ENCODE measurements at regions not wholly inside any gene's neighbourhood (a gene's known extent, or its start where the extent isn't known, plus 50 kb on each side); places are given as distances from the start of the nearest gene placed in this dataset.
"Not testable (repeated sequence)": the region's sequence is repeated elsewhere in the genome, so short reads cannot be mapped to it uniquely, and the experiment has no call there.

- H3K4me3 ChIP-seq (ENCODE audit: low read depth, low read length); H3K36me3 ChIP-seq (ENCODE audit: control insufficient read depth, insufficient read depth, low read length); H3K4me1 ChIP-seq (ENCODE audit: control insufficient read depth, insufficient read depth, low read length, poor library complexity, severe bottlenecking); H3K4me1 Mint-ChIP-seq; H3K27ac ChIP-seq (ENCODE audit: insufficient read depth, low read length, poor library complexity, severe bottlenecking); H3K36me3 Mint-ChIP-seq; H3K9me3 ChIP-seq (ENCODE audit: control insufficient read depth in 2 of 2, low read length in 2 of 2); ATAC-seq (ENCODE audit: low read depth in 2 of 2): not testable (repeated sequence)
- Mint-ChIP-seq H3K27me3 (peaks cover 33% of the 10 kb centered on the region), H3K9me3 (peaks cover 0 to 15% (median 2%) of the 10 kb centered on the region in 7 donors), H3K4me3 (peak overlapping the region in 3 of 4 donors; percentile 65 to 78 (median 76)), H3K27ac (peak overlapping the region in 2 of 3 donors; percentile 49 to 50)
- DNase-seq = peak in 2 of 3 donors; percentile 26 to 28
- H3K27me3 ChIP-seq (ENCODE audit: control insufficient read depth, insufficient read depth, low read length) = peaks cover 11% of the 10 kb centered on the region
Measured at GRCh38 chr10:42177793-42178689, 460.3 kb downstream of the ZNF33B start.

GRCh38 chr10:42177077-42177792, 461.1 kb downstream of the ZNF33B start:
- H3K27ac Mint-ChIP-seq = no peak overlapping the region
- Histone ChIP-seq H3K4me1 (ENCODE audit: control insufficient read depth, insufficient read depth, low read length, poor library complexity, severe bottlenecking) (no peaks in the 10 kb centered on the region), H3K27me3 (ENCODE audit: control insufficient read depth, insufficient read depth, low read length) (peaks cover 11% of the 10 kb centered on the region), H3K36me3 (ENCODE audit: control insufficient read depth, insufficient read depth, low read length) (no peaks in the 10 kb centered on the region), H3K9me3 (ENCODE audit: control insufficient read depth in 2 of 2, low read length in 2 of 2) (no peaks in the 10 kb centered on the region), H3K4me3 (ENCODE audit: low read depth, low read length) (no peak overlapping the region), H3K27ac (ENCODE audit: insufficient read depth, low read length, poor library complexity, severe bottlenecking) (no peak overlapping the region)
- DNase-seq (no peak), ATAC-seq (ENCODE audit: low read depth in 2 of 2) (no peak)
- H3K9me3 Mint-ChIP-seq = peaks cover 0 to 18% (median 4%) of the 10 kb centered on the region in 7 donors
- H3K27me3 Mint-ChIP-seq = peaks cover 39% of the 10 kb centered on the region
- peaks cover 0 to 5% (median 2%) of the 10 kb centered on the region in 4 donors for H3K4me1 Mint-ChIP-seq
- peaks cover 4% of the 10 kb centered on the region for H3K36me3 Mint-ChIP-seq
- peak overlapping the region in 1 of 4 donors; percentile 65 for H3K4me3 Mint-ChIP-seq

GRCh38 chr10:42150428-42151061, 487.8 kb downstream of the ZNF33B start:
- no peak for DNase-seq
- H3K9me3 Mint-ChIP-seq = peaks cover 2 to 21% (median 9%) of the 10 kb centered on the region in 7 donors
- no peaks in the 10 kb centered on the region for H3K27me3 Mint-ChIP-seq
- Histone ChIP-seq H3K9me3 (ENCODE audit: control insufficient read depth in 2 of 2, low read length in 2 of 2) (peaks cover 2 to 15% of the 10 kb centered on the region in 2 experiments), H3K4me1 (ENCODE audit: control insufficient read depth, insufficient read depth, low read length, poor library complexity, severe bottlenecking) (no peaks in the 10 kb centered on the region), H3K4me3 (ENCODE audit: low read depth, low read length) (no peak overlapping the region), H3K36me3 (ENCODE audit: control insufficient read depth, insufficient read depth, low read length) (no peaks in the 10 kb centered on the region), H3K27ac (ENCODE audit: insufficient read depth, low read length, poor library complexity, severe bottlenecking) (no peak overlapping the region), H3K27me3 (ENCODE audit: control insufficient read depth, insufficient read depth, low read length) (no peaks in the 10 kb centered on the region)
- H3K27ac Mint-ChIP-seq = no peak overlapping the region
- H3K4me3 Mint-ChIP-seq = no peak overlapping the region
- ATAC-seq (ENCODE audit: low read depth in 2 of 2) = no peak
- no peaks in the 10 kb centered on the region for H3K4me1 Mint-ChIP-seq
- no peaks in the 10 kb centered on the region for H3K36me3 Mint-ChIP-seq

GRCh38 chr10:42149722-42150427, 488.5 kb downstream of the ZNF33B start:
- Histone ChIP-seq H3K4me1 (ENCODE audit: control insufficient read depth, insufficient read depth, low read length, poor library complexity, severe bottlenecking) (no peaks in the 10 kb centered on the region), H3K27me3 (ENCODE audit: control insufficient read depth, insufficient read depth, low read length) (no peaks in the 10 kb centered on the region), H3K9me3 (ENCODE audit: control insufficient read depth in 2 of 2, low read length in 2 of 2) (peaks cover 2 to 15% of the 10 kb centered on the region in 2 experiments), H3K36me3 (ENCODE audit: control insufficient read depth, insufficient read depth, low read length) (no peaks in the 10 kb centered on the region), H3K4me3 (ENCODE audit: low read depth, low read length) (no peak overlapping the region), H3K27ac (ENCODE audit: insufficient read depth, low read length, poor library complexity, severe bottlenecking) (no peak overlapping the region)
- Mint-ChIP-seq H3K27ac (no peak overlapping the region), H3K27me3 (no peaks in the 10 kb centered on the region), H3K9me3 (peaks cover 2 to 21% (median 6%) of the 10 kb centered on the region in 7 donors), H3K4me3 (no peak overlapping the region), H3K4me1 (no peaks in the 10 kb centered on the region), H3K36me3 (no peaks in the 10 kb centered on the region)
- ATAC-seq (ENCODE audit: low read depth in 2 of 2) (no peak), DNase-seq (no peak)

- ATAC-seq (ENCODE audit: low read depth in 2 of 2) (no peak), DNase-seq (no peak)
- Histone ChIP-seq H3K9me3 (ENCODE audit: control insufficient read depth in 2 of 2, low read length in 2 of 2) (peaks cover 2 to 15% of the 10 kb centered on the region in 2 experiments), H3K27ac (ENCODE audit: insufficient read depth, low read length, poor library complexity, severe bottlenecking) (no peak overlapping the region), H3K27me3 (ENCODE audit: control insufficient read depth, insufficient read depth, low read length) (no peaks in the 10 kb centered on the region), H3K4me3 (ENCODE audit: low read depth, low read length) (no peak overlapping the region), H3K4me1 (ENCODE audit: control insufficient read depth, insufficient read depth, low read length, poor library complexity, severe bottlenecking) (no peaks in the 10 kb centered on the region), H3K36me3 (ENCODE audit: control insufficient read depth, insufficient read depth, low read length) (no peaks in the 10 kb centered on the region)
- peaks cover 2 to 24% (median 8%) of the 10 kb centered on the region in 7 donors for H3K9me3 Mint-ChIP-seq
- H3K36me3 Mint-ChIP-seq = no peaks in the 10 kb centered on the region
- H3K4me1 Mint-ChIP-seq = no peaks in the 10 kb centered on the region
- no peaks in the 10 kb centered on the region for H3K27me3 Mint-ChIP-seq
- H3K27ac Mint-ChIP-seq = no peak overlapping the region
- H3K4me3 Mint-ChIP-seq = no peak overlapping the region
Measured at GRCh38 chr10:42149027-42149700, 489.2 kb downstream of the ZNF33B start.

GRCh38 chr10:42146165-42146564, 492.2 kb downstream of the ZNF33B start:
- H3K4me3 Mint-ChIP-seq; H3K27me3 ChIP-seq (ENCODE audit: control insufficient read depth, insufficient read depth, low read length); DNase-seq; ATAC-seq (ENCODE audit: low read depth in 2 of 2); H3K36me3 Mint-ChIP-seq; H3K27ac ChIP-seq (ENCODE audit: insufficient read depth, low read length, poor library complexity, severe bottlenecking); H3K27ac Mint-ChIP-seq; H3K36me3 ChIP-seq (ENCODE audit: control insufficient read depth, insufficient read depth, low read length); H3K4me3 ChIP-seq (ENCODE audit: low read depth, low read length); H3K4me1 ChIP-seq (ENCODE audit: control insufficient read depth, insufficient read depth, low read length, poor library complexity, severe bottlenecking); H3K27me3 Mint-ChIP-seq; H3K4me1 Mint-ChIP-seq: not testable (repeated sequence)
- H3K9me3 ChIP-seq (ENCODE audit: control insufficient read depth in 2 of 2, low read length in 2 of 2) = peaks cover 4 to 15% of the 10 kb centered on the region in 2 experiments
- peaks cover 2 to 31% (median 7%) of the 10 kb centered on the region in 7 donors for H3K9me3 Mint-ChIP-seq

GRCh38 chr10:42138023-42138422, 500.3 kb downstream of the ZNF33B start:
- H3K27ac Mint-ChIP-seq; H3K4me3 ChIP-seq (ENCODE audit: low read depth, low read length); H3K36me3 Mint-ChIP-seq; DNase-seq; H3K36me3 ChIP-seq (ENCODE audit: control insufficient read depth, insufficient read depth, low read length); H3K27ac ChIP-seq (ENCODE audit: insufficient read depth, low read length, poor library complexity, severe bottlenecking); H3K27me3 Mint-ChIP-seq; H3K9me3 ChIP-seq (ENCODE audit: control insufficient read depth in 2 of 2, low read length in 2 of 2); H3K4me1 Mint-ChIP-seq; H3K4me1 ChIP-seq (ENCODE audit: control insufficient read depth, insufficient read depth, low read length, poor library complexity, severe bottlenecking); H3K27me3 ChIP-seq (ENCODE audit: control insufficient read depth, insufficient read depth, low read length); ATAC-seq (ENCODE audit: low read depth in 2 of 2); H3K4me3 Mint-ChIP-seq: not testable (repeated sequence)
- peaks cover 0 to 25% (median 9%) of the 10 kb centered on the region in 7 donors for H3K9me3 Mint-ChIP-seq

Measured in CD4-positive, CD25-positive, alpha-beta regulatory T cell (primary cell).